ENCODE measurements at regions not wholly inside any gene's neighbourhood (a gene's known extent, or its start where the extent isn't known, plus 50 kb on each side); places are given as distances from the start of the nearest gene placed in this dataset.

GRCh38 chr2:52064234-52064633, 1032.3 kb upstream of the NRXN1 start:
- BruUV-seq (replicated peaks): no TSS peak
- Histone ChIP-seq H3K4me3 (ENCODE audit: low read depth, low read length, poor library complexity, severe bottlenecking) (no peak overlapping the region), H3K27ac (ENCODE audit: low read depth, low read length, poor library complexity, severe bottlenecking) (no peak overlapping the region), H3K36me3 (ENCODE audit: insufficient read depth, low read length, poor library complexity, severe bottlenecking) (no peaks in the 10 kb centered on the region), H3K9me3 (ENCODE audit: low read depth, low read length, poor library complexity, severe bottlenecking) (no peaks in the 10 kb centered on the region), H3K4me1 (ENCODE audit: insufficient read depth, low read length, poor library complexity, severe bottlenecking) (no peaks in the 10 kb centered on the region), H3K27me3 (replicated peaks; ENCODE audit: insufficient read depth, low read depth, low read length, poor library complexity) (no peaks in the 10 kb centered on the region)
- DNase-seq (ENCODE audit: low spot score): no peak
- intact Hi-C loops (cut with micrococcal nuclease; ENCODE audit: unreplicated experiment): no loop called here
- TF ChIP-seq EZH2 (IDR thresholded peaks at IDR 0.05; ENCODE audit: borderline replicate concordance, low read depth, low read length, poor library complexity, severe bottlenecking): no peak
- no peak for TF ChIP-seq CTCF (conservative IDR thresholded peaks at IDR 0.05; ENCODE audit: low read depth, low read length)
- POLR2A ChIA-PET (ENCODE audit: low non-redundant PET): no interaction called here
- CTCF ChIA-PET: no interaction called here

- intact Hi-C loops (cut with micrococcal nuclease; ENCODE audit: unreplicated experiment): no loop called here
- Histone ChIP-seq H3K4me1 (ENCODE audit: insufficient read depth, low read length, poor library complexity, severe bottlenecking) (no peaks in the 10 kb centered on the region), H3K9me3 (ENCODE audit: low read depth, low read length, poor library complexity, severe bottlenecking) (no peaks in the 10 kb centered on the region), H3K36me3 (ENCODE audit: insufficient read depth, low read length, poor library complexity, severe bottlenecking) (no peaks in the 10 kb centered on the region), H3K27ac (ENCODE audit: low read depth, low read length, poor library complexity, severe bottlenecking) (no peak overlapping the region), H3K4me3 (ENCODE audit: low read depth, low read length, poor library complexity, severe bottlenecking) (no peak overlapping the region), H3K27me3 (replicated peaks; ENCODE audit: insufficient read depth, low read depth, low read length, poor library complexity) (no peaks in the 10 kb centered on the region)
- no TSS peak for BruUV-seq (replicated peaks)
- ChIA-PET POLR2A (ENCODE audit: low non-redundant PET) (no interaction called here), CTCF (no interaction called here)
- no peak for DNase-seq (ENCODE audit: low spot score)
- TF ChIP-seq EZH2 (IDR thresholded peaks at IDR 0.05; ENCODE audit: borderline replicate concordance, low read depth, low read length, poor library complexity, severe bottlenecking) (no peak), CTCF (conservative IDR thresholded peaks at IDR 0.05; ENCODE audit: low read depth, low read length) (no peak)
Measured at GRCh38 chr2:52054824-52055223, 1022.9 kb upstream of the NRXN1 start.

- Histone ChIP-seq H3K4me3 (ENCODE audit: low read depth, low read length, poor library complexity, severe bottlenecking) (no peak overlapping the region), H3K9me3 (ENCODE audit: low read depth, low read length, poor library complexity, severe bottlenecking) (no peaks in the 10 kb centered on the region), H3K4me1 (ENCODE audit: insufficient read depth, low read length, poor library complexity, severe bottlenecking) (peaks cover 5% of the 10 kb centered on the region), H3K27me3 (replicated peaks; ENCODE audit: insufficient read depth, low read depth, low read length, poor library complexity) (no peaks in the 10 kb centered on the region), H3K36me3 (ENCODE audit: insufficient read depth, low read length, poor library complexity, severe bottlenecking) (no peaks in the 10 kb centered on the region), H3K27ac (ENCODE audit: low read depth, low read length, poor library complexity, severe bottlenecking) (no peak overlapping the region)
- ChIA-PET POLR2A (ENCODE audit: low non-redundant PET) (no interaction called here), CTCF (no interaction called here)
- TF ChIP-seq EZH2 (IDR thresholded peaks at IDR 0.05; ENCODE audit: borderline replicate concordance, low read depth, low read length, poor library complexity, severe bottlenecking) (no peak), CTCF (conservative IDR thresholded peaks at IDR 0.05; ENCODE audit: low read depth, low read length) (no peak)
- BruUV-seq (replicated peaks): no TSS peak
- no peak for DNase-seq (ENCODE audit: low spot score)
- intact Hi-C loops (cut with micrococcal nuclease; ENCODE audit: unreplicated experiment): no loop called here
Measured at GRCh38 chr2:52036853-52037252, 1004.9 kb upstream of the NRXN1 start.
